Nephron progenitor cell (in vitro differentiated cells): ENCODE measurements at regions not wholly inside any gene's neighbourhood (a gene's known extent, or its start where the extent isn't known, plus 50 kb on each side); places are given as distances from the start of the nearest gene placed in this dataset.

Experiments used
- DNase-seq: peaks from one replicate; pipeline ENCODE4 v3.0.0; 2021
- H3K27ac Mint-ChIP-seq: 2 replicates; pipeline ENCODE4 v1.8.0; 2021; ENCODE audit warnings: mild to moderate bottlenecking, moderate library complexity, mixed read lengths
- H3K27me3 Mint-ChIP-seq: 2 replicates; pipeline ENCODE4 v1.8.0; 2021; ENCODE audit warnings: mild to moderate bottlenecking, low read depth, mixed read lengths; ENCODE audit not compliant: poor library complexity
- H3K36me3 Mint-ChIP-seq: 2 replicates; pipeline ENCODE4 v1.8.0; 2021; ENCODE audit warnings: low read depth, mixed read lengths
- H3K4me1 Mint-ChIP-seq: 2 replicates; pipeline ENCODE4 v1.8.0; 2021; ENCODE audit warnings: mixed read lengths
- H3K4me3 Mint-ChIP-seq: 2 replicates; pipeline ENCODE4 v1.8.0; 2021; ENCODE audit warnings: mild to moderate bottlenecking, moderate library complexity, mixed read lengths
- H3K9me3 Mint-ChIP-seq: 2 replicates; pipeline ENCODE4 v1.8.0; 2021; ENCODE audit warnings: mild to moderate bottlenecking, moderate library complexity, mixed read lengths
- TF ChIP-seq, protein P1 (sequence below): fragments of 200-600 bp; sonication (generic); IDR thresholded peaks from 2 replicates; pipeline ENCODE4 v1.5.0; 2021; ENCODE audit warnings: antibody characterized with exemption

DNA sequence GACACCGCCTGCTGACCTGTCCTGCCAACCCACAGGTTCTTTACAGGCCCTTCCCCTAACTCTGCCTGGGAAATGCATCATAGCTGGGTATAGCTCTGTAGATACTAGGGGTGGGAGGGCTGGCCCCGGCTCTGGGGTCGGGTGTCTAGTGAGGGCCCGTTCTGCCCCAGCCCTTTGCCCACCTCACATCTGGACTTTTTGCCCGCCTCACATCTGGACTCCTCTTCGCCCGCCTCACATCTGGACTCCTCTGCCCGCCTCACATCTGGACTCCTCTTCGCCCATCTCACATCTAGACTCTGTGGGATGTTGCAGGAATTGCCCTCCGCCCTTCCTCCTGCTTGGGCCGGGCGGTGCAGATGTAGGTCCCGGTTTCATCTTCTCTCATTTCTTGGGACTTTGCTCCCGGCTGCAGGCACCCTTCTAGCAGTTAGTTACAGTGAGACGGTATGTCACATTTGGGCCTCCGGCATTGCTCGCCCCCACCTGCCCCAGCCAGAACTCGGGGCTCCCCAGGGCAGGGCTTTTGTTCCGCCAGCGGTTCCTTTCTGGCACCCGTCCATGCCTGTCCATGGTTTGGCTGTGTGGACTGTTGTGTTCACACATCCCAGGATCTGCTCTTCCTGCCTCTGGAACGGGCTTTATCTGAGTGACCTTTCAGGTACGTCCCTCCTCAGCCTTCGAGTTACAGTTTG is 1153.7 kb downstream of the BRD1 start:
- Mint-ChIP-seq H3K36me3 (peaks cover 26% of the 10 kb centered on the region), H3K27me3 (peaks cover 9% of the 10 kb centered on the region), H3K4me3 (peak overlapping the region; percentile 33), H3K27ac (no peak overlapping the region), H3K4me1 (peaks cover 32% of the 10 kb centered on the region), H3K9me3 (peaks cover 39% of the 10 kb centered on the region)
- TF ChIP-seq, protein P1, sequence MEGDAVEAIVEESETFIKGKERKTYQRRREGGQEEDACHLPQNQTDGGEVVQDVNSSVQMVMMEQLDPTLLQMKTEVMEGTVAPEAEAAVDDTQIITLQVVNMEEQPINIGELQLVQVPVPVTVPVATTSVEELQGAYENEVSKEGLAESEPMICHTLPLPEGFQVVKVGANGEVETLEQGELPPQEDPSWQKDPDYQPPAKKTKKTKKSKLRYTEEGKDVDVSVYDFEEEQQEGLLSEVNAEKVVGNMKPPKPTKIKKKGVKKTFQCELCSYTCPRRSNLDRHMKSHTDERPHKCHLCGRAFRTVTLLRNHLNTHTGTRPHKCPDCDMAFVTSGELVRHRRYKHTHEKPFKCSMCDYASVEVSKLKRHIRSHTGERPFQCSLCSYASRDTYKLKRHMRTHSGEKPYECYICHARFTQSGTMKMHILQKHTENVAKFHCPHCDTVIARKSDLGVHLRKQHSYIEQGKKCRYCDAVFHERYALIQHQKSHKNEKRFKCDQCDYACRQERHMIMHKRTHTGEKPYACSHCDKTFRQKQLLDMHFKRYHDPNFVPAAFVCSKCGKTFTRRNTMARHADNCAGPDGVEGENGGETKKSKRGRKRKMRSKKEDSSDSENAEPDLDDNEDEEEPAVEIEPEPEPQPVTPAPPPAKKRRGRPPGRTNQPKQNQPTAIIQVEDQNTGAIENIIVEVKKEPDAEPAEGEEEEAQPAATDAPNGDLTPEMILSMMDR, result no peak
- DNase-seq, result no peak

DNA sequence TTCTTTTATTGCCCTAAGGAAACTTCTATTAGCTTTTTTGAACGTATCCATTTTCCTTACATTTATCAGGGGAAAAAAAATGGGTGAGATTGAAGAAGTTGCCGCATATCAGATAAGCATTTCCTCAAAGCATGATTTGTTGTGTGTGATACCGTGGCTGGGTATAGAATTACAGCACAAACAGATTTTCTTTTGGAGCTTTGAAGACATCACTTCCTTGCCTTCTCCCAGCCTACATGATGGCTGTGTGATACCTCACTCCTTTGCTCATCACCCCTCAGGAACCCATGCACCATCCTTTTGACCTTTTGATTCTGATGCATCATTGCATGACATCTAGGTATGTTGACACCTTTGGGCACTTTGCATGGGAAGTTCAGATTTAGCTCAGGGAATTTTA is 1155.3 kb downstream of the BRD1 start:
- no peak overlapping the region for H3K27ac Mint-ChIP-seq
- H3K9me3 Mint-ChIP-seq, result peaks cover 39% of the 10 kb centered on the region
- TF ChIP-seq, protein P1, result no peak
- H3K27me3 Mint-ChIP-seq, result no peaks in the 10 kb centered on the region
- no peak overlapping the region for H3K4me3 Mint-ChIP-seq
- H3K4me1 Mint-ChIP-seq, result peaks cover 35% of the 10 kb centered on the region
- peaks cover 26% of the 10 kb centered on the region for H3K36me3 Mint-ChIP-seq
- DNase-seq, result no peak

DNA sequence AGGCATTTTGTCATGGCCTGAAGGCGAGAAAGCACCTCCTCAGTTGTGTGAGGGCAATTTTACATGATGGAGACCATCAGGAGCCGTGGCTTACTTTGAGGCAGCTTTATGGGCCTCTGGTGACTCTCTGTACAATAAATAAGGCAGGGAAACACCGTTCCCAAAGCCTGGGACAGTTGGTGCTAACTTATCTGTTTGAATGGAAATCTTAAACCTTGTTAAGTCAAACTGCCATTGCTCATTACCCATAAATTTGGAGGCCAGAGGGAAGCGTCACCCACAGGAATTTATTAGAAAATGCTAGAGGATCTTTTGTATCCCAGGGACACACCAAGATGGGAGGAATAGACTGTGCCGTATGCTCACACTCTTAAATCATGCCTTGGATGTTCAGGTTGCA is 1156.9 kb downstream of the BRD1 start:
- Mint-ChIP-seq H3K36me3 (peaks cover 26% of the 10 kb centered on the region), H3K27ac (peak overlapping the region; percentile 84), H3K4me3 (peak overlapping the region; percentile 68), H3K4me1 (peaks cover 40% of the 10 kb centered on the region), H3K27me3 (no peaks in the 10 kb centered on the region), H3K9me3 (peaks cover 39% of the 10 kb centered on the region)
- DNase-seq, result no peak
- TF ChIP-seq, protein P1, result no peak

DNA sequence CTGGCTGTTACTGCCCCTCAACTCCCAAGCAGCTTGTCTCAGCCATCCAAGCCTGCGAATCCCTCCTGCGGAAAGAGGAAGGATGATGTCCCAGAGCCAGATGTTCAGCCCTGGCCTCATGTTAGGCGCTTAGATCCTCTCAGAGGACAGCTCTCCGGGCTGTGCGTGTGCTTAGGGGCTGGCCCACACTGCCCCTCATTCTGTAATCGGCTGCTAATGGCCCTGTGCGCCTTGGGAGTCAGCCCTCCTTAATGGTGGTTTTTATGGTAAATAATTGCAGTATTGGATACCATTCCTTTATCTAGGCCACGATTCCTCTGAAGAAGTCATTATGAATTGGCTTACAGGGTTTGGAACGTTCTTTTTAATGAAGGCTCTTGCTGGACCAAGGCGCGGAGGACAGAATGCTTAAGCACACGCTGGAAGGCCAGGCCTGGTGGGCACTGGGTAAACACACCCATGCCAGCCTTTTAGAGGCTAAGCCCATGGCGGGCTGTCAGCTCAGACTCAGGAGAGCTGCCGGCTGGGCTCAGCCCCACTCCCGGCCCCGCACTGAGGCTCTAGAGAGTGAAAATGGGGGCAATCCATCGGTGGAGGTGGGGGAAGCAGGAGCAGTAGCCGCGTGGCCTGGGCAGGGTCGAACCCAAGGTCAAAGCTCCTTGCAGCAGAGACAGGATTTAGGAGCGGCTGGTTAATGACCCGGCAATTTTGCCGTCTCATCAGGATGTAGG is 1157.5 kb downstream of the BRD1 start:
- Mint-ChIP-seq H3K9me3 (peaks cover 43% of the 10 kb centered on the region), H3K4me1 (peaks cover 40% of the 10 kb centered on the region), H3K27me3 (peaks cover 5% of the 10 kb centered on the region), H3K4me3 (peak overlapping the region; percentile 68), H3K36me3 (peaks cover 30% of the 10 kb centered on the region), H3K27ac (peak overlapping the region; percentile 84)
- peak; percentile 58 for DNase-seq
- TF ChIP-seq, protein P1, result no peak

DNA sequence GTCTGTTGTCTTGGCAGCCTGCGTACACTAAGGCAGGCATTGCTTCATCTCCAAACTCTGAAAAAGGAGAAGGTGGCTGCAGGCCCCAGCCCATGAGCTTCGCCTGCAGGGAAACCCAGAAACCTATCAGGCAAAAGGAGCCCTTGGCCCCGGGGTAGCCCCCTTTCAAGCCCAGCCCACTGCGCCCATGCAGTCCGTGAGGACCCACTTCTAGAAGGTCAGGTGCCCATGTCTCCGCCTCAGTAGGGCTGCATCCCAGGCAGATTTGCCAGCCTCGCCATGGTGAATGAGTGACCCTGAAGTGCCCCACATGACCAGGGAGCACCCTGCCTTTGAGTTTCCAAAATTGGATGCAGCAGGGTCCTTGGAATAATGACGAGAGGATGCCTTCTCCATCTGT is 1158.4 kb downstream of the BRD1 start:
- TF ChIP-seq, protein P1, result no peak
- peaks cover 49% of the 10 kb centered on the region for H3K9me3 Mint-ChIP-seq
- no peak overlapping the region for H3K27ac Mint-ChIP-seq
- no peak for DNase-seq
- H3K4me3 Mint-ChIP-seq, result peak overlapping the region; percentile 34
- peaks cover 40% of the 10 kb centered on the region for H3K4me1 Mint-ChIP-seq
- peaks cover 38% of the 10 kb centered on the region for H3K36me3 Mint-ChIP-seq
- H3K27me3 Mint-ChIP-seq, result peaks cover 7% of the 10 kb centered on the region

DNA sequence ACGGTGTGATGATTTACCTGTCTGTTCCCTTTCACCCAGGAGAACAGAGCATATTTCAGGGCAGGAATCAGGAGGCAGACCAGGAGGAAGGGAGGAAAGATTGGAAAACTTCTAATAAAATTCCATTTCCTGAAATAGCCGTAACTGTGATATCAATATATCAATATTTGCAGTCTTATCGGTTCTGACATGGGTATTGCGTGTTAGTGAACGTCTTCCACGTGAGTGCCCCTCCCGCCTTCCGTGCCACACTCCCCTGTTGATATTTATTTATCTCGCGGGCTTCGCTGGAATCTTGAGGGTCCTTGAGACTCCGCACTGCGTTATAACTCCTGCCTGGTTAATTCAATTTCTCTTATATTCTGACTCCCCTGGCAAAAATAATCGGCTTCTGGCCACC is 1160.4 kb downstream of the BRD1 start:
- H3K36me3 Mint-ChIP-seq, result peaks cover 25% of the 10 kb centered on the region
- H3K27me3 Mint-ChIP-seq, result peaks cover 15% of the 10 kb centered on the region
- H3K27ac Mint-ChIP-seq, result no peak overlapping the region
- DNase-seq, result no peak
- H3K9me3 Mint-ChIP-seq, result peaks cover 44% of the 10 kb centered on the region
- TF ChIP-seq, protein P1, result no peak
- no peak overlapping the region for H3K4me3 Mint-ChIP-seq
- peaks cover 42% of the 10 kb centered on the region for H3K4me1 Mint-ChIP-seq
